IMR-90 (cell line): ENCODE measurements at regions not wholly inside any gene's neighbourhood (a gene's known extent, or its start where the extent isn't known, plus 50 kb on each side); places are given as distances from the start of the nearest gene placed in this dataset.
A peak's percentile ranks its signal among the peaks of the same experiment; 100 is the strongest.

Experiments used
- ATAC-seq: fragments of 200-7000 bp; cut with Tn5 transposase; 2 replicates; pipeline ENCODE4 v1.9.1; 2020; ENCODE audit warnings: low read depth, mild to moderate bottlenecking, moderate library complexity
- BruUV-seq: library from RNA; stranded (reverse); fragments of 400-500 nt; replicated peaks from 2 replicates; lab custom pipeline; 2021; lab: Mats Ljungman, UMichigan
- CTCF ChIA-PET: fragments of 300-600 bp; formaldehyde crosslinking; extraction: SDS; loops from one replicate; lab custom pipeline; 2021; ENCODE audit warnings: antibody characterized with exemption; lab: Yijun Ruan, JAX
- POLR2A ChIA-PET: fragments of 300-600 bp; sonication (Branson Sonifier 250); formaldehyde crosslinking; loops from one replicate; lab custom pipeline; 2022; ENCODE audit warnings: antibody characterized with exemption; ENCODE audit not compliant: unreplicated experiment; lab: Charles Lee
- DNase-seq: peaks from one replicate; pipeline ENCODE4 v3.0.0; 2013
- H2AFZ ChIP-seq: replicated peaks from 2 replicates; pipeline ENCODE3; 2013; ENCODE audit warnings: low read length, mild to moderate bottlenecking; ENCODE audit not compliant: poor library complexity
- H2AK5ac ChIP-seq: 2 replicates; pipeline ENCODE4 v1.6.1; 2013; ENCODE audit warnings: low read depth, low read length, inconsistent platforms
- H2AK9ac ChIP-seq: replicated peaks from 2 replicates; pipeline ENCODE3; 2013; ENCODE audit warnings: mild to moderate bottlenecking, low read depth, low read length, moderate library complexity; ENCODE audit not compliant: poor library complexity
- H2BK120ac ChIP-seq: 2 replicates; pipeline ENCODE4 v1.6.1; 2013; ENCODE audit warnings: low read depth, low read length, inconsistent platforms
- H2BK15ac ChIP-seq: 3 replicates; pipeline ENCODE4 v1.6.1; 2013; ENCODE audit warnings: low read depth, low read length, inconsistent platforms
- H2BK20ac ChIP-seq: 2 replicates; pipeline ENCODE4 v1.6.1; 2013; ENCODE audit warnings: low read depth, mild to moderate bottlenecking, inconsistent platforms, low read length, moderate library complexity
- H2BK5ac ChIP-seq: 2 replicates; pipeline ENCODE4 v1.6.1; 2013; ENCODE audit warnings: mild to moderate bottlenecking, low read depth, low read length, inconsistent platforms; ENCODE audit not compliant: poor library complexity, severe bottlenecking
- H3K14ac ChIP-seq: replicated peaks from 2 replicates; pipeline ENCODE4 v1.6.1; 2013; ENCODE audit warnings: low read depth, low read length, inconsistent platforms
- H3K18ac ChIP-seq: 2 replicates; pipeline ENCODE4 v1.6.1; 2013; ENCODE audit warnings: low read depth, low read length, control low read depth
- H3K23ac ChIP-seq: 2 replicates; pipeline ENCODE4 v1.6.1; 2013; ENCODE audit warnings: low read depth, low read length, inconsistent platforms
- H3K27ac ChIP-seq: 2 replicates; pipeline ENCODE4 v1.5.1; 2013; ENCODE audit warnings: mild to moderate bottlenecking, control low read depth, low read length; ENCODE audit not compliant: insufficient read depth
- H3K27me3 ChIP-seq: 2 replicates; pipeline ENCODE4 v1.6.1; 2013; ENCODE audit warnings: low read length; ENCODE audit not compliant: control insufficient read depth, insufficient read depth
- H3K36me3 ChIP-seq: 2 replicates; pipeline ENCODE4 v1.6.1; 2013; ENCODE audit warnings: low read length, mixed read lengths; ENCODE audit not compliant: control insufficient read depth, insufficient read depth
- H3K4ac ChIP-seq: 2 replicates; pipeline ENCODE4 v1.6.1; 2013; ENCODE audit warnings: low read depth, low read length, inconsistent platforms
- H3K4me1 ChIP-seq: 2 replicates; pipeline ENCODE4 v1.6.1; 2013; ENCODE audit warnings: low read length, mixed read lengths; ENCODE audit not compliant: control insufficient read depth, insufficient read depth
- H3K4me2 ChIP-seq: 2 replicates; pipeline ENCODE4 v1.6.1; 2013; ENCODE audit warnings: low read depth, mild to moderate bottlenecking, control low read depth, low read length, moderate library complexity
- H3K4me3 ChIP-seq: 2 replicates; pipeline ENCODE4 v1.5.1; 2013; ENCODE audit warnings: low read depth, mild to moderate bottlenecking, control low read depth, low read length, moderate library complexity; ENCODE audit not compliant: insufficient read depth
- H3K56ac ChIP-seq: 2 replicates; pipeline ENCODE4 v1.6.1; 2013; ENCODE audit warnings: low read length, inconsistent platforms; ENCODE audit not compliant: insufficient read depth; ENCODE audit errors: extremely low read depth
- H3K79me1 ChIP-seq, 2 experiments: 2 replicates each; pipeline ENCODE4 v1.6.1; 2013; ENCODE audit warnings: low read length in 2 of 2, inconsistent platforms in 1 of 2, low read depth in 1 of 2
- H3K9ac ChIP-seq: 2 replicates; pipeline ENCODE4 v1.6.1; 2013; ENCODE audit warnings: low read depth, low read length, control low read depth
- H3K9me1 ChIP-seq: 2 replicates; pipeline ENCODE4 v1.6.1; 2013; ENCODE audit warnings: low read length, inconsistent platforms; ENCODE audit not compliant: insufficient read depth
- H3K9me3 ChIP-seq: 2 replicates; pipeline ENCODE4 v1.6.1; 2013; ENCODE audit warnings: low read length; ENCODE audit not compliant: control insufficient read depth, insufficient read depth
- H4K20me1 ChIP-seq: 2 replicates; pipeline ENCODE4 v1.6.1; 2013; ENCODE audit warnings: low read length, inconsistent platforms; ENCODE audit not compliant: insufficient read depth
- H4K5ac ChIP-seq: 2 replicates; pipeline ENCODE4 v1.6.1; 2013; ENCODE audit warnings: mild to moderate bottlenecking, low read depth, low read length, control low read depth
- H4K8ac ChIP-seq, 2 experiments: 2 replicates each; pipeline ENCODE4 v1.6.1; 2013; ENCODE audit warnings: low read depth in 2 of 2, low read length in 2 of 2, control low read depth in 1 of 2, inconsistent platforms in 1 of 2
- H4K91ac ChIP-seq: 2 replicates; pipeline ENCODE4 v1.6.1; 2013; ENCODE audit warnings: low read depth, low read length, inconsistent platforms; ENCODE audit not compliant: insufficient read depth
- CEBPB ChIP-seq: IDR thresholded peaks from 2 replicates; pipeline ENCODE4 v1.6.1; 2012; ENCODE audit warnings: low read depth, low read length, improper control_type of control experiment
- CHD1 ChIP-seq: IDR thresholded peaks from 2 replicates; pipeline ENCODE4 v1.6.1; 2012; ENCODE audit warnings: low read depth, low read length, improper control_type of control experiment
- CTCF ChIP-seq: conservative IDR thresholded peaks from 2 replicates; pipeline ENCODE4 v1.5.1; 2012; ENCODE audit warnings: mild to moderate bottlenecking, low read depth, low read length, improper control_type of control experiment
- ELK1 ChIP-seq: fragments of 150-350 bp; IDR thresholded peaks from 2 replicates; pipeline ENCODE4 v1.6.1; 2016; ENCODE audit warnings: low read depth, mild to moderate bottlenecking, low read length, moderate library complexity, borderline replicate concordance
- MXI1 ChIP-seq: IDR thresholded peaks from 2 replicates; pipeline ENCODE4 v1.6.1; 2012; ENCODE audit warnings: low read depth, mild to moderate bottlenecking, low read length, moderate library complexity, borderline replicate concordance
- RCOR1 ChIP-seq: IDR thresholded peaks from 2 replicates; pipeline ENCODE4 v1.6.1; 2012; ENCODE audit warnings: mild to moderate bottlenecking, low read length, improper control_type of control experiment; ENCODE audit not compliant: insufficient replicate concordance
- USF2 ChIP-seq: fragments of 150-350 bp; IDR thresholded peaks from 2 replicates; pipeline ENCODE4 v1.6.1; 2017; ENCODE audit warnings: mild to moderate bottlenecking, antibody characterized with exemption, low read length, low read depth
- WGBS, 2 experiments: methylation state at CpG; one replicate each; pipeline versions ENCODE4 v1.1.5 to v1.1.7; 2013; ENCODE audit warnings: missing lambda C conversion rate in 2 of 2; ENCODE audit not compliant: insufficient read length in 1 of 2; ENCODE audit errors: extremely low coverage in 2 of 2; 5-methylcytosine and 5-hydroxymethylcytosine counted together
- dilution Hi-C: fragments of 300-500 bp; cut with HindIII; formaldehyde crosslinking; loops from one replicate; pipeline ENCODE4 v1.14.3; 2018; ENCODE audit warnings: low sequenced_read_pairs; ENCODE audit not compliant: unreplicated experiment
- in situ Hi-C: fragments of 300-500 bp; cut with MboI; formaldehyde crosslinking; loops from 3 replicates; pipeline ENCODE4 v1.14.3; 2019; ENCODE audit warnings: low sequenced_read_pairs, inconsistent platforms, mixed read lengths
- intact Hi-C: fragments of 100-400 bp; cut with micrococcal nuclease; formaldehyde crosslinking; loops from 2 replicates; pipeline ENCODE4 v1.10.0; 2022

- Histone ChIP-seq H3K4ac (peak overlapping the region; percentile 65), H2BK5ac (no peak overlapping the region), H3K9ac (no peak overlapping the region), H3K9me3 (no peaks in the 10 kb centered on the region), H3K79me1 (no peaks in the 10 kb centered on the region), H4K20me1 (no peaks in the 10 kb centered on the region), H3K4me1 (peaks cover 34% of the 10 kb centered on the region), H3K4me3 (no peak overlapping the region), H2BK15ac (peak overlapping the region; percentile 12; the same call in 1 of the 3 replicates), H3K27ac (no peak overlapping the region), H3K9me1 (peaks cover 21% of the 10 kb centered on the region), H3K18ac (peak overlapping the region; percentile 25; the same call in 1 of the 2 replicates), H4K5ac (peak overlapping the region; percentile 51; the same call in 1 of the 2 replicates), H3K56ac (no peak overlapping the region), H3K23ac (no peak overlapping the region), H2AK9ac (no peak overlapping the region), H3K14ac (no peak overlapping the region; the same call in 1 of the 2 replicates), H2AFZ (no peak overlapping the region), H2BK20ac (peak overlapping the region; percentile 34; the same call in 1 of the 2 replicates), H2BK120ac (no peak overlapping the region), H3K4me2 (no peak overlapping the region), H4K8ac (no peak overlapping the region), H2AK5ac (peak overlapping the region; percentile 36), H4K91ac (peak overlapping the region; percentile 49; the same call in 1 of the 2 replicates), H3K27me3 (no peaks in the 10 kb centered on the region), H3K36me3 (no peaks in the 10 kb centered on the region)
- no peak for ATAC-seq
- no TSS peak for BruUV-seq
- dilution Hi-C loops (no loop called here), intact Hi-C loops (loop anchor here (1.0 kb wide), 1 partner anchor 172 kb away; no protein-coding TSS in a partner anchor), in situ Hi-C loops (no loop called here)
- peak; percentile 59 for DNase-seq
- CTCF ChIA-PET, result interaction anchor here (0.9 kb wide), 1 partner anchor 14 kb away, joined by 3 read pairs; no protein-coding TSS in a partner anchor
- WGBS, 2 experiments, result 100% methylated on average over 1 of the region's 8 CpGs; no CpG with 5 or more reads in 1 of the 2 experiments
- POLR2A ChIA-PET, result no interaction called here
- TF ChIP-seq USF2, result no peak
- TF ChIP-seq CTCF, result no peak
- TF ChIP-seq ELK1, result no peak
- TF ChIP-seq CEBPB, result no peak
- TF ChIP-seq CHD1, result no peak
- TF ChIP-seq MXI1, result no peak
- TF ChIP-seq RCOR1, result no peak
These were observed 202.1 kb downstream of the ADAMTS15 start for GRCh38 chr11:130650456-130651030.
